DND-41 (cell line): ENCODE measurements at regions not wholly inside any gene's neighbourhood (a gene's known extent, or its start where the extent isn't known, plus 50 kb on each side); places are given as distances from the start of the nearest gene placed in this dataset.

ENCODE experiments used
- ATAC-seq: fragments of 200-7000 bp; cut with Tn5 transposase; 3 replicates; pipeline ENCODE4 v1.9.1; 2021; ENCODE audit warnings: low read depth; ENCODE audit not compliant: insufficient read depth
- DNase-seq: peaks from one replicate; pipeline ENCODE4 v3.0.0-alpha.2; 2020
- H2AFZ ChIP-seq: 2 replicates; pipeline ENCODE4 v1.6.0; 2012; ENCODE audit warnings: low read depth, low read length
- H3K27ac ChIP-seq: 2 replicates; pipeline ENCODE4 v1.5.1; 2012; ENCODE audit warnings: low read length, inconsistent platforms
- H3K27me3 ChIP-seq: fragments of 200-600 bp; sonication (generic); 2 replicates; pipeline ENCODE4 v1.6.0; 2012; ENCODE audit warnings: low read length, mild to moderate bottlenecking, inconsistent platforms; ENCODE audit not compliant: insufficient read depth, poor library complexity
- H3K36me3 ChIP-seq: 2 replicates; pipeline ENCODE4 v1.5.1; 2012; ENCODE audit warnings: low read length, inconsistent platforms; ENCODE audit not compliant: insufficient read depth
- H3K4me1 ChIP-seq: 2 replicates; pipeline ENCODE4 v1.5.1; 2012; ENCODE audit warnings: mild to moderate bottlenecking, low read length; ENCODE audit not compliant: insufficient read depth
- H3K4me2 ChIP-seq: 2 replicates; pipeline ENCODE4 v1.6.0; 2012; ENCODE audit warnings: mild to moderate bottlenecking, moderate library complexity, low read length, inconsistent platforms; ENCODE audit not compliant: insufficient read depth
- H3K4me3 ChIP-seq, 2 experiments: fragments of 200-600 bp in 1 of 2; shearing (Covaris generic) in 1 of 2; 2 replicates each; pipeline ENCODE4 v1.5.1; 2012 to 2016; ENCODE audit warnings: inconsistent platforms in 2 of 2, low read length in 2 of 2, mild to moderate bottlenecking in 2 of 2, low read depth in 1 of 2, moderate library complexity in 1 of 2
- H3K79me2 ChIP-seq: 2 replicates; pipeline ENCODE4 v1.6.0; 2012; ENCODE audit warnings: low read length, inconsistent platforms; ENCODE audit not compliant: insufficient read depth
- H3K9ac ChIP-seq: 2 replicates; pipeline ENCODE4 v1.6.0; 2012; ENCODE audit warnings: low read depth, mild to moderate bottlenecking, inconsistent platforms, low read length, moderate library complexity
- H3K9me3 ChIP-seq: 2 replicates; pipeline ENCODE4 v1.5.1; 2012; ENCODE audit warnings: low read length, moderate library complexity, mild to moderate bottlenecking, inconsistent platforms; ENCODE audit not compliant: insufficient read depth, severe bottlenecking
- H4K20me1 ChIP-seq: 2 replicates; pipeline ENCODE4 v1.6.0; 2012; ENCODE audit warnings: low read length; ENCODE audit not compliant: insufficient read depth
- CTCF ChIP-seq: IDR thresholded peaks from 2 replicates; pipeline ENCODE4 v1.5.1; 2012; ENCODE audit warnings: borderline replicate concordance, low read length, moderate library complexity, mild to moderate bottlenecking; ENCODE audit not compliant: poor library complexity, severe bottlenecking; ENCODE audit errors: extremely low read depth
- EZH2 ChIP-seq: IDR thresholded peaks from 3 replicates; pipeline ENCODE4 v1.6.1; 2012; ENCODE audit warnings: borderline replicate concordance, low read depth, mild to moderate bottlenecking, moderate library complexity, low read length, inconsistent platforms; ENCODE audit not compliant: severe bottlenecking

- ATAC-seq = no peak
Measured at GRCh38 chr4:138659037-138659811, 356.4 kb upstream of the NOCT start.

GRCh38 chr4:138658518-138658917, 357.1 kb upstream of the NOCT start:
- Histone ChIP-seq H3K36me3 (no peaks in the 10 kb centered on the region), H3K4me1 (no peaks in the 10 kb centered on the region), H3K4me2 (no peak overlapping the region), H2AFZ (no peak overlapping the region), H3K9ac (no peak overlapping the region), H3K27me3 (peaks cover 2% of the 10 kb centered on the region), H3K27ac (no peak overlapping the region), H4K20me1 (no peaks in the 10 kb centered on the region), H3K4me3 (no peak overlapping the region), H3K79me2 (no peaks in the 10 kb centered on the region), H3K9me3 (no peaks in the 10 kb centered on the region)
- TF ChIP-seq CTCF = no peak
- no peak for TF ChIP-seq EZH2
- DNase-seq = no peak
- ATAC-seq = no peak

More at GRCh38 chr4:138659037-138659811, 356.4 kb upstream of the NOCT start:
- Histone ChIP-seq H3K4me2 (no peak overlapping the region), H3K27ac (no peak overlapping the region), H3K79me2 (no peaks in the 10 kb centered on the region), H4K20me1 (no peaks in the 10 kb centered on the region), H3K36me3 (no peaks in the 10 kb centered on the region), H3K4me3 (no peak overlapping the region), H3K9me3 (no peaks in the 10 kb centered on the region), H3K4me1 (no peaks in the 10 kb centered on the region), H3K27me3 (peaks cover 2% of the 10 kb centered on the region), H2AFZ (no peak overlapping the region), H3K9ac (no peak overlapping the region)
- no peak for TF ChIP-seq EZH2
- no peak for TF ChIP-seq CTCF
- no peak for DNase-seq

- ATAC-seq (no peak), DNase-seq (no peak)
- no peak overlapping the region for H3K4me2 ChIP-seq
- no peaks in the 10 kb centered on the region for H3K9me3 ChIP-seq
- no peak overlapping the region for H3K9ac ChIP-seq
- no peaks in the 10 kb centered on the region for H3K36me3 ChIP-seq
- TF ChIP-seq CTCF = no peak
- TF ChIP-seq EZH2 = no peak
- peaks cover 2% of the 10 kb centered on the region for H3K27me3 ChIP-seq
- H2AFZ ChIP-seq = no peak overlapping the region
- H3K79me2 ChIP-seq = no peaks in the 10 kb centered on the region
- no peak overlapping the region for H3K27ac ChIP-seq
- no peaks in the 10 kb centered on the region for H4K20me1 ChIP-seq
- H3K4me1 ChIP-seq = no peaks in the 10 kb centered on the region
- H3K4me3 ChIP-seq = no peak overlapping the region
Measured at GRCh38 chr4:138656990-138657389, 358.6 kb upstream of the NOCT start.
